HFFc6 (cell line): ENCODE measurements at regions not wholly inside any gene's neighbourhood (a gene's known extent, or its start where the extent isn't known, plus 50 kb on each side); places are given as distances from the start of the nearest gene placed in this dataset.

Source experiments
- DNase-seq: peaks from one replicate; pipeline ENCODE4 v3.0.0-alpha.2; 2018
- H3K27ac Mint-ChIP-seq: 2 replicates; pipeline ENCODE4 v1.8.0; 2020; ENCODE audit warnings: mild to moderate bottlenecking, mixed read lengths
- H3K27me3 Mint-ChIP-seq: 2 replicates; pipeline ENCODE4 v1.8.0; 2021; ENCODE audit warnings: mild to moderate bottlenecking, moderate library complexity, mixed read lengths; ENCODE audit not compliant: insufficient read depth
- H3K36me3 Mint-ChIP-seq: 2 replicates; pipeline ENCODE4 v1.8.0; 2021; ENCODE audit warnings: low read depth, mixed read lengths
- H3K4me1 Mint-ChIP-seq: 2 replicates; pipeline ENCODE4 v1.8.0; 2020; ENCODE audit warnings: low read depth, mixed read lengths
- H3K4me3 Mint-ChIP-seq: 2 replicates; pipeline ENCODE4 v1.8.0; 2020; ENCODE audit warnings: mild to moderate bottlenecking, moderate library complexity, mixed read lengths
- H3K9me3 Mint-ChIP-seq: 2 replicates; pipeline ENCODE4 v1.8.0; 2020; ENCODE audit warnings: mild to moderate bottlenecking, mixed read lengths
- CTCF ChIP-seq: fragments of 200-600 bp; sonication (generic); IDR thresholded peaks from 2 replicates; pipeline ENCODE4 v1.5.0; 2021; ENCODE audit warnings: antibody characterized with exemption, mild to moderate bottlenecking

GRCh38 chr11:91837411-91838330 is 386.9 kb upstream of the FAT3 start:
- Mint-ChIP-seq H3K27ac (no peak overlapping the region), H3K4me3 (no peak overlapping the region), H3K4me1 (no peaks in the 10 kb centered on the region), H3K9me3 (peaks cover 31% of the 10 kb centered on the region), H3K36me3 (no peaks in the 10 kb centered on the region), H3K27me3 (no peaks in the 10 kb centered on the region)
- DNase-seq = no peak
- no peak for TF ChIP-seq CTCF

- Mint-ChIP-seq H3K36me3 (0 out of 2 replicates have a peak, but pooled peaks cover 5% of the 10 kb centered on the region), H3K27me3 (no peaks in the 10 kb centered on the region), H3K4me3 (no peak overlapping the region), H3K27ac (no peak overlapping the region), H3K4me1 (no peaks in the 10 kb centered on the region), H3K9me3 (peaks cover 42% of the 10 kb centered on the region)
- no peak for TF ChIP-seq CTCF
- no peak for DNase-seq
These were observed 389.5 kb upstream of the FAT3 start for GRCh38 chr11:91835051-91835560.

GRCh38 chr11:91828901-91829300 is 395.7 kb upstream of the FAT3 start:
- no peak for DNase-seq
- Mint-ChIP-seq H3K4me3 (no peak overlapping the region), H3K27ac (no peak overlapping the region), H3K36me3 (0 out of 2 replicates have a peak, but pooled peaks cover 5% of the 10 kb centered on the region), H3K9me3 (peaks cover 65% of the 10 kb centered on the region), H3K4me1 (no peaks in the 10 kb centered on the region), H3K27me3 (no peaks in the 10 kb centered on the region)
- no peak for TF ChIP-seq CTCF

GRCh38 chr11:91825777-91826176 is 398.8 kb upstream of the FAT3 start:
- 0 out of 2 replicates have a peak, but pooled peaks cover 5% of the 10 kb centered on the region for H3K36me3 Mint-ChIP-seq
- no peak overlapping the region for H3K27ac Mint-ChIP-seq
- H3K4me3 Mint-ChIP-seq = no peak overlapping the region
- H3K9me3 Mint-ChIP-seq = peaks cover 64% of the 10 kb centered on the region
- H3K27me3 Mint-ChIP-seq = no peaks in the 10 kb centered on the region
- H3K4me1 Mint-ChIP-seq = no peaks in the 10 kb centered on the region
- DNase-seq = no peak
- TF ChIP-seq CTCF = no peak

GRCh38 chr11:91823252-91823830 is 401.3 kb upstream of the FAT3 start:
- Mint-ChIP-seq H3K27me3 (no peaks in the 10 kb centered on the region), H3K36me3 (no peaks in the 10 kb centered on the region), H3K4me3 (no peak overlapping the region), H3K4me1 (no peaks in the 10 kb centered on the region), H3K9me3 (peaks cover 48% of the 10 kb centered on the region), H3K27ac (no peak overlapping the region)
- DNase-seq = no peak
- no peak for TF ChIP-seq CTCF
